Panc1 (cell line): ENCODE measurements at regions not wholly inside any gene's neighbourhood (a gene's known extent, or its start where the extent isn't known, plus 50 kb on each side); places are given as distances from the start of the nearest gene placed in this dataset.

Experiments
- ATAC-seq: fragments of 200-7000 bp; cut with Tn5 transposase; 2 replicates; pipeline ENCODE4 v1.9.1; 2020; ENCODE audit warnings: mild to moderate bottlenecking, moderate library complexity
- BruUV-seq: library from RNA; stranded (reverse); fragments of 400-500 nt; replicated peaks from 2 replicates; lab custom pipeline; 2021; lab: Mats Ljungman, UMichigan
- CTCF ChIA-PET: fragments of 300-600 bp; sonication (Branson Sonifier 250); formaldehyde crosslinking; loops from one replicate; lab custom pipeline; 2022; ENCODE audit warnings: antibody characterized with exemption; lab: Charles Lee
- POLR2A ChIA-PET: fragments of 300-600 bp; sonication (Branson Sonifier 250); formaldehyde crosslinking; loops from one replicate; lab custom pipeline; 2022; ENCODE audit warnings: antibody characterized with exemption; lab: Charles Lee
- DNase-seq: peaks from one replicate; pipeline ENCODE4 v3.0.0-alpha.2; 2010; ENCODE audit warnings: low read depth, low spot score
- H3K27ac ChIP-seq: 2 replicates; pipeline ENCODE4 v1.5.1; 2011; ENCODE audit warnings: mild to moderate bottlenecking, low read length, inconsistent platforms
- H3K27me3 ChIP-seq: fragments of 200-500 bp; sonication (Bioruptor generic); 2 replicates; pipeline ENCODE4 v1.6.0; 2014; ENCODE audit warnings: low read length, inconsistent platforms; ENCODE audit not compliant: control insufficient read depth, insufficient read depth
- H3K36me3 ChIP-seq: fragments of 200-500 bp; sonication (Bioruptor generic); 2 replicates; pipeline ENCODE4 v1.5.1; 2014; ENCODE audit warnings: inconsistent platforms, mild to moderate bottlenecking, low read length, moderate library complexity; ENCODE audit not compliant: control insufficient read depth, insufficient read depth
- H3K4me1 ChIP-seq: 2 replicates; pipeline ENCODE4 v1.5.1; 2011; ENCODE audit warnings: inconsistent platforms, mild to moderate bottlenecking, low read length, moderate library complexity; ENCODE audit not compliant: control insufficient read depth, insufficient read depth
- H3K4me3 ChIP-seq, 2 experiments: 2 replicates each; pipeline ENCODE4 v1.5.1; 2011 to 2012; ENCODE audit warnings: low read depth in 2 of 2, low read length in 2 of 2, mild to moderate bottlenecking in 2 of 2, inconsistent platforms in 1 of 2, moderate library complexity in 1 of 2
- H3K9me3 ChIP-seq: fragments of 200-500 bp; sonication (Bioruptor generic); 2 replicates; pipeline ENCODE4 v1.5.1; 2014; ENCODE audit warnings: low read depth, mild to moderate bottlenecking, inconsistent platforms, low read length, moderate library complexity; ENCODE audit not compliant: control insufficient read depth, insufficient read depth
- CTCF ChIP-seq: fragments of 450-650 bp; IDR thresholded peaks from 2 replicates; pipeline ENCODE4 v1.5.1; 2017; ENCODE audit warnings: mild to moderate bottlenecking
- POLR2AphosphoS5 ChIP-seq: IDR thresholded peaks from 2 replicates; pipeline ENCODE4 v1.6.1; 2012; ENCODE audit warnings: mild to moderate bottlenecking, low read depth, low read length, moderate library complexity
- REST ChIP-seq, 2 experiments: IDR thresholded peaks; 2 replicates each; pipeline ENCODE4 v1.6.1; 2011 to 2012; ENCODE audit warnings: low read depth in 2 of 2, control low read depth in 1 of 2, low read length in 1 of 2, mild to moderate bottlenecking in 1 of 2, moderate library complexity in 1 of 2; ENCODE audit not compliant: insufficient read depth in 1 of 2
- SIN3A ChIP-seq: IDR thresholded peaks from 2 replicates; pipeline ENCODE4 v1.6.1; 2012; ENCODE audit warnings: low read depth, mild to moderate bottlenecking, low read length, moderate library complexity, borderline replicate concordance; ENCODE audit not compliant: insufficient read depth
- TCF7L2 ChIP-seq: IDR thresholded peaks from 2 replicates; pipeline ENCODE4 v1.6.1; 2011; ENCODE audit warnings: mild to moderate bottlenecking, low read depth, low read length, inconsistent platforms
- in situ Hi-C: cut with HindIII; loops from 2 replicates; pipeline ENCODE4 v1.10.0; 2016; ENCODE audit warnings: low sequenced_read_pairs, low pct_unique_long_range_greater_than_20kb
- intact Hi-C: fragments of 100-400 bp; cut with micrococcal nuclease; formaldehyde crosslinking; loops from one replicate; pipeline ENCODE4 v1.10.0; 2022; ENCODE audit not compliant: unreplicated experiment

- POLR2A ChIA-PET = no interaction called here
- intact Hi-C loops (no loop called here), in situ Hi-C loops (no loop called here)
- DNase-seq (no peak), ATAC-seq (no peak)
- TF ChIP-seq SIN3A = no peak
- TF ChIP-seq TCF7L2 = no peak
- no peak for TF ChIP-seq REST (IDR thresholded peaks at IDR 0.05; ENCODE audit: insufficient read depth in 1 of 2, low read depth in 2 of 2, low read length in 1 of 2)
- no peaks in the 10 kb centered on the region for H3K4me1 ChIP-seq
- H3K27me3 ChIP-seq = no peaks in the 10 kb centered on the region
- BruUV-seq = no TSS peak
- no peaks in the 10 kb centered on the region for H3K9me3 ChIP-seq
- H3K36me3 ChIP-seq = no peaks in the 10 kb centered on the region
- no peak overlapping the region for H3K4me3 ChIP-seq
- H3K27ac ChIP-seq = no peak overlapping the region
- CTCF ChIA-PET = no interaction called here
Measured at GRCh38 chr3:3586843-3587646, 212.2 kb upstream of the LRRN1 start.

GRCh38 chr3:3586336-3586735 is 212.9 kb upstream of the LRRN1 start:
- in situ Hi-C loops (no loop called here), intact Hi-C loops (no loop called here)
- CTCF ChIA-PET = no interaction called here
- TF ChIP-seq SIN3A (no peak), TCF7L2 (no peak), REST (IDR thresholded peaks at IDR 0.05; ENCODE audit: insufficient read depth in 1 of 2, low read depth in 2 of 2, low read length in 1 of 2) (no peak)
- POLR2A ChIA-PET = no interaction called here
- DNase-seq (no peak), ATAC-seq (no peak)
- H3K27me3 ChIP-seq = no peaks in the 10 kb centered on the region
- no peak overlapping the region for H3K27ac ChIP-seq
- no peaks in the 10 kb centered on the region for H3K36me3 ChIP-seq
- no peaks in the 10 kb centered on the region for H3K4me1 ChIP-seq
- no TSS peak for BruUV-seq
- H3K4me3 ChIP-seq = no peak overlapping the region
- H3K9me3 ChIP-seq = no peaks in the 10 kb centered on the region

- H3K4me3 ChIP-seq = no peak overlapping the region
Measured at GRCh38 chr3:3579658-3580057, 219.6 kb upstream of the LRRN1 start.

More at GRCh38 chr3:3579658-3580057, 219.6 kb upstream of the LRRN1 start:
- DNase-seq = no peak
- H3K27me3 ChIP-seq = no peaks in the 10 kb centered on the region
- in situ Hi-C loops = no loop called here
- H3K27ac ChIP-seq = no peak overlapping the region
- no peak for ATAC-seq
- BruUV-seq = no TSS peak
- CTCF ChIA-PET = no interaction called here
- no peaks in the 10 kb centered on the region for H3K9me3 ChIP-seq
- H3K36me3 ChIP-seq = no peaks in the 10 kb centered on the region
- no peak for TF ChIP-seq REST (IDR thresholded peaks at IDR 0.05; ENCODE audit: insufficient read depth in 1 of 2, low read depth in 2 of 2, low read length in 1 of 2)
- TF ChIP-seq TCF7L2 = no peak
- TF ChIP-seq CTCF = no peak
- TF ChIP-seq POLR2AphosphoS5 = no peak
- no peak for TF ChIP-seq SIN3A
- H3K4me1 ChIP-seq = no peaks in the 10 kb centered on the region
- intact Hi-C loops = no loop called here
- POLR2A ChIA-PET = no interaction called here
